GM19238 (cell line): ENCODE measurements at regions not wholly inside any gene's neighbourhood (a gene's known extent, or its start where the extent isn't known, plus 50 kb on each side); places are given as distances from the start of the nearest gene placed in this dataset.

Source experiments
- DNase-seq: peaks from one replicate; pipeline ENCODE4 v3.0.0; 2011; ENCODE audit warnings: low spot score; ENCODE audit not compliant: insufficient read length

DNA sequence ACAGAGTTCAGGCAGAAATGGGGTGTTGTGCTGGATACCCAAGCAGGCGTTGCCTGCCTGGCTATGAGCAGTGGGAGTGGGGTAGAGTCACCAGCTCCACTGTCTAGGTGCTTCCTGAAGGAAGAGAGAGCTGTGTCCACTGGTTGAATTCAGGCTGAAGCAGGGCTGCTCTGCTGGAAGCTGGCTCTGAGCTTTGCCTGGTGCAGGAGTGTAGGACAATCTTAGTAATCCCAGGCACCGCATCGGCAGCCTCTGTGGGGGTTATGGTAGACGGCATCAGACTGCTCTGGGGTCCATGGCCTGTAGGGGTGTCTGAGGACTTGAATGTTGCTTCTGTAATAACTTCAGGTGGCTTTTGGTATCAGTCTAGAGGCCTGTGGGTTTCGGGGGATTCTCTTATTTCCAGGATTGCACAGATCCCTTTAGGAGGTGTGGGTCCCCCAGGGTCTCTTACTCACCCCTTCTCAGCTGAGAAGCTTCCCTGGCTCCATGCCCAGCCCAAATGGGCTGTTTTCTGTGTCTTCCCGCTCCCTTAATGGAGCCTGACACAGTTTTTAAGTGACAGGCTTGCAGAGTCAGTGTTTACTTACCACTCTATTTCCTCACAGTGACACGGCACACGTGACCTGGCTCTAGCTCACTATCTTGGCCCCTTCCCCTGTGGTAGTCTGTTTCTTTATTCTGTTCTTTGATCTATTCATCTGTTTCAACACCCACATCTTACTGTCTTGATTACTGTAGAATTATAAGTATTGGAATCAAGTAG lies 644.3 kb downstream of the CBLN2 start:
- no peak for DNase-seq

DNA sequence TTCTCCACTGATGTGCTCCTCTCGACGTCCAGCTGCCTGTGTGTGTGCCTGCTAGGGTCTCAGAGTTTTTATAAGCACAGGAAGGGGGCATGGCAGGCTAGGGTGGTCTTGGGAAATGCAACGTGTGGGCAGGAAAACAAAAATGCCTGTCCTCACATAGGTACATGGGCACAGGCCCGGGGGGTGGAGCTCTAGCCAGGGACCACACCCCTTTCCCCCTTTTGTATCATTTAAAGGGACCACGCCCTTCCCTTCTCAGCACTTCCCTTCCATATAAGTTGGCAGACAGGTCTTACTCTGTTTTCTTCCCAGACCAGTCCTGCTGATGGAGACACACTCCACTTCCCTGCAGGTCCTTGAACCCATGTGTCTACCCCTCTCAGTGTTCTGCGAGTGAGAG lies 645.0 kb downstream of the CBLN2 start:
- no peak for DNase-seq

DNA sequence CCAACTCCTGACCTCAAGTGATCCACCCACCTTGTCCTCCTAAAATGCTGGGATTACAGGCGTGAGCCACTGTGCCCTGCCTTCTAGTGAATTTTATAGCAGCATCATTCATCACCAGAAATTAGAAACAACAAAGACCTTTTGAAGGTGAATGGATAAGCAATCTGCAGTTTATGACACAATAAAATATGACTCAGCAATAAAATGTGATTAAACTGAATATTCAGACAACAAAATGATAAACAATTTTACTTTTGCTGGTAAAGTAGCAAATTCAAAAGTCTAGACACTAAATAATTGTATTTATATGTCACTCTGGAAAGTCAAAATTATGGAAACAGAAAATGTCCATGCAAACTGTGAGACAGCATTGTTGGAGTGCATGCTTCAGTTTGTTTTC lies 656.6 kb downstream of the CBLN2 start:
- DNase-seq = no peak

DNA sequence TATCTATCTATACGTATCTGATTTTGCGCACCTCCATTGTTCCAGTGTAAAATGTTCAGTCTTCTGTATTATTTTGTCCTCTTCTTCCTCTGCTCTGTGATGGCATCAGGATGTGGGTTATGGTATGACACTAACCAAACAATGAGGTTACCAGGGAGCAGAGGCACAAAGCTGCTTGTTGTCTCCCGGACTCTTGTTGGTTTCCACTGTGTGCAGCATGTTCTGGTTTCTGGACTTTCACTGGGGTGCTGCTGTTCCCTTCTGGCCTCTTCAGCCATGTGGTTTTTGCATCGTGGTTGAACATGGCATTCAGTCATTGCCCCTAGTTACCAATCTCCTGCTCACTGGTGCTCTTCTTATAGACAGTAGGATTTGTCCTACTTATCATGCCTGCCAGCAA lies 665.9 kb downstream of the CBLN2 start:
- DNase-seq = no peak

DNA sequence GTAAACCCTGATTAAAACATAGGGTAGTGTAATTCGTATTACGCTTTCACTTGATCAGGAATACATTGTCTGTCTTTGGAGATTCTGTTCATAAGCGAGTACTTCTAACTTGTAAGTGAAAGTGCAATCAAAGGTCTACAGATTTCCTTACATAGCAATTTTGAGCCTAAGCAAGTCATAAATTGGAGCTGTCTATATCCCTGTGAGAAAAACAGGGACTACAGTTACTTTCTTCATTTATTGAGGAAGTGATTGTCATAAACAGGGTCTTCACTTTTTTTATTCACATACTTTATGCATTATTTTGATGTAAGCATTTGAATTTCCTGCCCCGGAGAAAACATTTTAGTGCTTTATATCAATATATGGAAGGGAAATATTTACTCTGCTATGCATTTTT lies 670.4 kb downstream of the CBLN2 start:
- no peak for DNase-seq

DNA sequence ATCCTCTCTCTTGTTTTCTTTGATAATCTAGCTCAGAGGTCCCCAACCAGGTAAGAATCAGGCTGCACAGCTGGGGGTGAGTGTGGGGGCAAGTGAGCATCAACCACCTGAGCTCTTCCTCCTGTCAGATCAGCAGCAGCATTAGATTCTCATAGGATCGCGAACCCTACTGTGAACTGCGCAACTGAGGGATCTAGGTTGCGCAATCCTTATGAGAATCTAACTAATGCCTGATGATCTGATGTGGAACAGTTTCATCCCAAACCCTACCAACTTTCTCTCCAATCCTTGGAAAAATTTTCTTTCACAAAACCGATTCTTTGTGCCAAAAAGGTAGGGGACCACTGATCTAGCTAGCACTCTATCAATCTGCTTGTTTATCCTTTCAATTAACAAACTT lies 678.3 kb downstream of the CBLN2 start:
- no peak for DNase-seq

DNA sequence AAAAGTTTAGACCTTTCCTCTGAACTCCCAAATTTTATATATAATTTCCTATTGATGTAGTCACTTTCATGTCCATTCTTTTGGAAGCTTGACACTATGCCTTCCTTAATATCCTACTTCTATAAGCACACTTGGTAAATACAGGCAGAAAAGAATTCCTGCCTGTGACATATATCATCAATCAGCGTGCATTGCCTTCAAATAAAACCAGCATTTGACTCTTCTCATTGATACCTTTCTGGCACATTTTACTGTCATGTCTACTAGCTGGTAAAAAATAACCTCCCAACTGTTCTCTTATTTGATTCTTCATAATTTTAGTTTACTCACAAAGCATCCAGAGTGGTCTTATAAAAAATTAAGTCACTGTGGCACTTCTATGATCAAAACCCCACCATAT lies 693.5 kb downstream of the CBLN2 start:
- DNase-seq = no peak

DNA sequence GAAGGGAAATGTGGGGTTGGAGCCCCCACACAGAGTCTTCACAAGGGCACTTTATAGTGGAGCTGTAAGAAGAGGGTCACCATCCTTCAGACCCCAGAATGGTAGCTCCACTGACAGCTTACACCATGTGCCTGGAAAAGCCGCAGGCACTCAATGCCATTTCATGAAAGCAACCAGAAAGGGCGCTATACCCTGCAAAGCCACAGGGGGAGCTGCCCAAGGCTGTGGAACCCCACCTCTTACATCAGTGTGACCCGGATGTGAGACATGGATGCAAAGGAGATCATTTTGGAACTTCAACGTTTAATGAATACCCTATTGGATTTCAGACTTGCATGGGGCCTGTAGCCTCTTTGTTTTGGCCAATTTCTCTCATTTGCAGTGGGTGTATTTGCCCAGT lies 694.7 kb downstream of the CBLN2 start:
- no peak for DNase-seq

DNA sequence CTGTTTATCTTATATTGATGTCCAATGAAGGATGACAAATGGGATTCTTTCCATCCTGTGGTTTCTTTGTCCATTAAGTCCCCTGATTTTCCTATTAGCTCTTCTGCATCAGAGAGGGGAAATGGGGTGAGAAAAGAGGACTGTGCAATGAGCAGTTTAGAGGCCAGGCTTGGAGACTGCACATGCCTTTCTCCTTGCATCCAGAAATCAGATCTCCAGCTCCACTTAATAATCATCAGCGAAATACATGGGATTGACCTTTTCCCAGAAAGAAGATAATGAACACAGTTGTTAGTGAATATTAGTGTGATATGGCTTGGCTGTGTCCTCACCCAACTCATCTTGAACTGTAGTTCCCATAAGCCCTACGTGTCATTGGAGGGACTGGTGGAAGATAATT lies 697.4 kb downstream of the CBLN2 start:
- no peak for DNase-seq

DNA sequence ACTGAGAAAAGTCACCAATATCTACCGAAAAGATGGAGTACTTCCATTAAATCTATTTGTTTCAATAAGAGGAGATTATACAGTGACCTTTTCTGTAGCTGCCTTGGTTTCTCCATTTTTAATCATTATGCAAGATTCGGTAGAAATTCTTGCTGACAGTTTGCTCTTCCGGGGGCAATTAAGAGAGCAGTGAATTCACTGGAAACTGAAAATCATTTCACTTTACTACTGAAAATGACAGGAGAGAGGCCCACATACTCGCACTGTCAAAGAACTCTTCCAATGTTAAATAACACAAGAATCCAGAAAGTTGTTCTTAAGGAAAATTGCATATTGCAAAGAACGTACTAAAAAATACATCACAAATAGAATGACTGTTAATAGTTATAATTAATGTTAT lies 699.3 kb downstream of the CBLN2 start:
- no peak for DNase-seq

DNA sequence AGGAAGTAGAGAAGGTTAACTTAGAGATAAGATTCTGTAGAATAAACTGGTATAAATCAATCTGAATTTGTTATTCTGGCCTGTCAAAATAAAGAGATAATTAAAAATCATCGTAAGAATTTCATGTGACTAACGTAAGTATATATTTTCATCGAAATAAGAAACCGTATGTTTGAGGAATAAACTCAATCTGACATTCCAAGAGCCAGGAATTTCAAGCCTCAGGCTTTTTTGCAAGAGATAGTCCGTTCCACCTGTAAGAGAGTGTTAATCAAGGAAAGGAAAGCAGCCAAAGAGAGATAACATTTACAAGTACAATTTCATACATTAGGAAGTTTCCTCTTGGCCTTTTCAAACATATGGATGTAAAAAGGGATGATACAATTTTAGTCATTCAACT lies 701.5 kb downstream of the CBLN2 start:
- no peak for DNase-seq

DNA sequence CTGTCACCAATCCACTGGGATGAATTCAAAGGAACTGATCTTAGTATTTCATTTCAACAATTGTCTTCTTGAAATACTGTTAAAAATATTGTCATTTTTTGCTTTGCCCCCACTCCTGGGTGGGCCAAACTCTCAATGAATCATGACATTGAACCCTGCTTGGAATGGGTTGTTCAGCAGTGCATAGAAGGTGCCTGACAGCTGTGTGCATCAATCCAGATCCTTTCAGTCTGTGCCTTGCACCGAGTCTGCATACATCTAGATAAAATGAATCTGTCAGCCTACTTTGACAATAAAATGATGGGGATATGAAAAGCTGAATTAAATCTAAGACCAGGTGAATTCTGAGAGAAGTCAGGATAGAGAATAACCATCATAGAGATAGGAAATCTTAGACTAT lies 706.6 kb downstream of the CBLN2 start:
- DNase-seq = no peak

DNA sequence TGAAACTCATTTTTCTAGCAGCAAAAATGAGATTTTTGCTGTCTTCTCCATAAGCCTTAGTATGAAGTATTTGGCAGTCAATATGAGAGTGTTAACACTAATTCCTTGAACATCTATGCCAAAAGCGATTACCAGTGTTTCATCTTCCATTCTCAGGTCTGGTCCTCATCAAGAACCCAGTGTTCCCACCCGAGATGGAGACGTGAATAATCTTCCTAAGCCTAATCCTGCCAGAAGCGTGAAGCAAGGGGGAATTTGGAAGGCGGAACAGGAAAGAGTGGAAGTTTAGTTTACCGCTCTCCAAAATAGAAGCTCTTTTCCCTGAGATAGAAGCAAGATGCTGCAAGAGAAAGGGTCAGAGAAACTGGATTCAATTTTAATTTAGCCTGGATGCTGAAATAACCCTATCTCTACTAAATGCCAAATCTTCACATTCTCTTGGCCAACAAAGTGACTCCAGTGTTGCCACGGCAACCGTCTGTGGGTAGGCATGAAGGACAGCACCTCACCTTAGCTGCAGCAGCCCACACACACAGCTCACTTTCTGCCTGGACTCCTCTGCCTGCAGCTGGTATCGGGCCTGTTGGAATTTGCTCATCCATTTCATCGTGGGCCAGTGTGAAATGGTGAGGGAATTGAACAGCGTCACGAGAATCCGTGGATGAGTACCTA lies 711.1 kb downstream of the CBLN2 start:
- DNase-seq = no peak

DNA sequence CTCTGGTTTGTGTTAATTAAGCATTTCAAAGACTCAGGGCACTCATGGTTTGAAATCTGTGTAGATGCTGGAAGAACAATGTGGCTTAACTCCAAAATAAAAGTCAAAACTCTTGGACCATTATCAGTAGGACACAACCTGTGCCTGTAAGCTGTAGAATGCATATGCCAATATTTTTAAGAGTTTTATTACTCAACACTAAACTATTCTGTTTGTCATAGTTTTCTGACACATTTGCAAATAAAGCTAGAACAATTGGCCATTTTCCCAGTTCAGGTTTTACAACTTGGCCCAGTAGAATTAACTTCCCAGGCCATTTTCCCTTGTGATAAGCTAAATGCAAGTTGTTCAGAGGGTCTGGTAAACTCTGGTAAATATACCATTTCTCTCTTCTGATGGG lies 713.1 kb downstream of the CBLN2 start:
- DNase-seq = no peak

DNA sequence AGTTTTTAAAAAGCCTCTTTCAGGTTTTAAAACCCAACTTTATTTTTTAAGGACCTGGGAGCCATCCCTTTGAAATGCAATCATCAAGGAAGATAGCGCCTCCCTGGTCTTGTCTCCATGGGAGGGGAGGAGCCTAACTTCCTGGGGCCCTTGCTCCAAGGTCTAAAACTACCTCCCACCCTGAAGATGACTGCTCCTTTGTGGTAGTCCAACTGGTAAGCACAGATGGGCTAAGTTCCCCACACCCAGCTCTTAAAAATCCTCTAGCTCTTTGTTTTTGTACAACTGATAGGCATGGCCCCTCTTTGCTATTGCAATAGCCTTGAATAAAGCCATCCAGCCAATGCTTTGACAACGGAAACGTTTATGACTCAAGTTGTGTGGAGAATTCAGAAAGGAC lies 716.8 kb downstream of the CBLN2 start:
- DNase-seq = no peak

DNA sequence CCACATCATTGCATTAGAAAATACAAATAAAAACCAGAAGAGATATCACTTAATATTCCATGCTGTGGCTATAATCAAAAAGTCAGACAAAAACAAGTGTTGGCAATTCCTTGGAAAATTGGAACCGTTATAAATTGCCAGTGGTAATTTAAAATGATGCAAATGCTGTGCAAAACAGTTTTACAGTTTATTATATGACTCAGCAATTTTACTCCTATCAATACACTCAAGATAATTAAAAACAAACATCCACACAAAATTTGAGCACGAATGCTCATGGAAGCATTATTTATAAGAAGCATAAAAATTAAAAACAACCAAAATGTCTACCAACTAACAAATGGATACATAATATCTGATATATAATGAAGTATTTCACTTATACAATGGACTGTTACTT lies 728.8 kb downstream of the CBLN2 start:
- no peak for DNase-seq

DNA sequence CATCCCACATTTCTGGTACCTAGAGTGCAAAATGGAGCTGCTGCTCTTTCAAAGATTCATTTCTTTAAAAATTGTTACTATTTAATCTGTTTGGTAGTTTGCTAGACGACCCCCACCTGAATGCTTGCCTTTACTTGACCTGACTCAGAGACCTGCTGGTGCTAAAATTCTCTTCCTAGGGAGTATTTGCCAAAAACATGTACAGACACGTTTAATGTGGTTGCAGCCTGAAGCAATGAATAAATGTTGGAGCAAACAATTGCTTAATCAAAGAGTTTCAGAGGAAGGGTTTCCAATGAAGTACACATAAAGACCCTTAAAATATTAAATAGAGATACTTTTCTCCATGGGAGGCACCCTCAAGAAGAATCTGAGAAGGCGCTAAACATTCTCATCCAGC lies 734.4 kb downstream of the CBLN2 start:
- no peak for DNase-seq

DNA sequence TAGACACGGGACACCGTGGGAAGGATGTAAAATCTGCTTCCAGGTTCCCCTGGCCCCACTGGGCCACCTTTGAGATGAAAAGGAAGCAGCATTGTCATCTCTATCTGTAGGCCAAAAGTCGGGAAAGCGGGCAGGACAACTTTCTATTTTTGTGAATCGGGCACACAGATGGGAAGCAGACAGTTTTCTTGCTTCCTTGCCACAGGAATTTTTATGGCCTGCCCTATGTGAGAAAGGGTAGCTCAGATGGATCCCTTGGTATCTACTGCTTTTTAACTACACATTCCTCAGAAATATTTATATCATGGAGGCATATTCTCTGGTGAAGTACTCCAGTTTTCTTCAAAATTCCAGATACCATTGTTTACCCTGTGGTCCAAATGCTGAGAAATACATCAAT lies 735.5 kb downstream of the CBLN2 start:
- no peak for DNase-seq

DNA sequence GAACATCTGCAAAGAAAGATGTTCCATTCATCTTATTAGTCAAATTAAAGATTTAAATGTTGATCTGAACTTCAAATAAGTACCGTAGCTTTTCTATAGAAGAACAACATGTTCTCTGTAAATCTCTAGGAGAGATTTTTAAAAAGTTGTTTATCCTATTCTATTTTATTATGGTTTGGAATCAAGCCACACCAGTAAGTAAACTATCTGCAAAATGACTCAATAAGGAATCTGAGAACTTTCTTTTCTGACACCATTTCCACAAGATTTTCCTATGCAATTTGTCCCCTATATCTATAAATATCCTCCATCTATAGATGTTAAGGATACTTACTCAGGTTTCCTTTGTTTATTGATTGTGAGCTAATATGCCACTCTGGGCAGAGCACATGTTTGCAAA lies 736.6 kb downstream of the CBLN2 start:
- DNase-seq = no peak

DNA sequence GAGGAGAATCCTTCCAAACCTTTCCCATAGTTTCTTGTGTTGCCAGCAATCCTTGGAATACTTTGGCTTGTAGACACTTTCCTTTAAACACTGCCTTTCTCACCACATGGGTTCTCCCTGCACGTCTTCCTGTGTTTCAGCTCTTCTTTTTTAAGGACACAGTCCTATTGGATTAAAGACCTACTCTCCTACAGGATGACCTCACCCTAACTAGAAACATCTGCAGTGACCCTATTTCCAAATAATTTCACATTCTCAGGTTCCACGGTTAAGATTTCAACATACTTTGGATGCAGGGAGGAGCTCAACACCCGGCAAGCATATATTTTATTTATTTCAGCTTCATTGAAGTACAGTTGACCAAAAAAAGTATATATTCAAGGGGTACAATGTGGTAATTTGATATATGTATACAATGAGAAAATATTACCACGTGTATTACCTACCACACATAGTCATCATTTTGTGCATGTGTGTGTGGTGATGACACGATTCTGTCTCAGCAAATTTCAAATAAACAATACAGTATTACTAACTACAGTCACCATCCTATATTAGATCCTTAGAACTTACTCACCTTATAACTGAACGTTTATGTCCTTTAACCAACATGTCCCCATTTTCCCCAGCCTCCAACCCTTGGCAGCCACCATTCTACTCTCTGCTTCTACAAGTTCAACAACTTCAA lies 745.0 kb downstream of the CBLN2 start:
- DNase-seq = no peak

DNA sequence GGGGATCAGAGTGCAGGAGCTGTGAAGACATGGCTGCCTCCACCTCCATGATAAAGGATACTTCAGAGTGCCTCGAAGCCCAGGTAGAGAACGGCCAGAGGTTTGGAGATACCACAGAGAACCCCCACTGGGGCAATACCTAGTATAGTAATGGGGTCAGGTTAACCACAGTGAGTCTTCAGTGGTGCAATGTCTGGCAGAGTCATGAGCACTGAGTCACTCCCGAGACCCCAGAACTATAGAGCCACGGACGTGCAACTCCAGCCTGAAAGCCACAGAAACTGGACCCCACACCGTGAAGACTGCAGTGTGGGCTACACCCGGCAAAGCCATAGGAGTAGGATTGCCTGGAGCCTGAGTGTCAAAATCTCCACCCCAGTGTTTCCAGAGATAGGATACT lies 746.6 kb downstream of the CBLN2 start:
- no peak for DNase-seq

DNA sequence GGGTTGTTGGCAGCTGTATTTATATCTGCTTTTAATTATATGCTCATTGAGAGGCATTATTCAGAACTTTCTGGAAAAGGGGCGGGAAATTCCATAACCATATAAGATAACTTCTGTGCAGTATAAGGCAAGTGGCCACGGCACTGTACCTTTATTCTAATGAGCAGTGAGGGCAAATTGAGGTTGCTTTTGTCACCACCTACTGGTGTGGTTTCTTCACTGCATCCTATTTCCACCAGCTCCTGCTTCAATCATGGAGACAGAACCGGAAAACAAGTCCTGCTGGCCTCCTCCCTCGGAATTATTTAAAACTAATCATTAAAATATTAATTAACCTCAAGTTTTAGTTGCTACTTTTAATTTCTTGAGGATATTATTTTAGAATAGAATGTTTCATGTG lies 759.4 kb downstream of the CBLN2 start:
- DNase-seq = no peak

DNA sequence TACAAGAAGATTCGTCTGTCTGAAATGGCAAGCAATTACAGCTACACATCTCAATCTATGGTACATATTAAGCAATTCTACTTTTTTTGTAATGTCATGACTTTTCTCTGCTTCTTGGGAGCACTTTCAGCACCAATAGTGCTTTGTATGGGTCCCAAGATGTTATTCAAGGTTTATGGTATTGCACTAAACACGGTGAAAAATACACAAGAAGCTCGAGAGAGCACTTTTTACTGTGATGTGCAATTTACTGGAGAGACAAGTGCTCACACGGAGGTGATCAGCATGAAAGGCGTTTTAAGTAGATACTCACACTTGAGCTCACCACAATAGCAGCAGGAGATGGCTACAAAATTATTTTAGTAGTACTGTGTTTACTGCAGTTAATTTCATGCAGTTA lies 783.6 kb downstream of the CBLN2 start:
- DNase-seq = no peak
